ENCODE measurements at regions not wholly inside any gene's neighbourhood (a gene's known extent, or its start where the extent isn't known, plus 50 kb on each side); places are given as distances from the start of the nearest gene placed in this dataset.
A peak's percentile ranks its signal among the peaks of the same experiment; 100 is the strongest.
"Not testable (repeated sequence)": the region's sequence is repeated elsewhere in the genome, so short reads cannot be mapped to it uniquely, and the experiment has no call there.

DNA sequence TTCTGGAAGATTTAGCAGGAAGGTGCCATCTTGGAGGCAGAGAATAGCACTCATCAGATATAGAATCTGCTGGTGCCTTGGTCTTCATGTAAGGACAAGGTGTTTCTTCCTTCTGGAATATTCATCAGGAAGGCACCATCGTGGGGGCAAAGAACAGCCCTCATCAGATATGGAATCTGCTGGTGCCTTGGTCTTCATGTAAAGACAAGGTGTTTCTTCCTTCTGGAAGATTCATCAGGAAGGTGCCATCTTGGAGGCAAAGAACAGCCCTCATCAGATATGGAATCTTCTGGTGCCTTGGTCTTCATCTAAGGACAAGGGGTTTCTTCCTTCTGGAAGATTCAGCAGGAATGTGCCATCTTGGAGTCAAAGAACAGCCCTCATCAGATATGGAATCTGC, 4500.5 kb upstream of the OR11H1 start:
- H2AFZ ChIP-seq (ENCODE audit: low read depth, low read length); H3K27ac ChIP-seq (ENCODE audit: extremely low read depth, low read depth, low read length); H3K9me3 ChIP-seq (replicated peaks; ENCODE audit: control insufficient read depth, insufficient read depth, low read depth, low read length); ATAC-seq; H4K20me1 ChIP-seq (replicated peaks; ENCODE audit: control insufficient read depth, insufficient read depth, low read length); in situ Hi-C loops (cut with MboI); H3K27me3 ChIP-seq (ENCODE audit: control insufficient read depth in 2 of 2, insufficient read depth in 2 of 2, low read length in 2 of 2); H3K9me1 ChIP-seq (ENCODE audit: control insufficient read depth, insufficient read depth, low read length); H3K9ac ChIP-seq (ENCODE audit: insufficient read depth in 1 of 2, low read depth in 2 of 2, low read length in 2 of 2); H3K4me2 ChIP-seq (ENCODE audit: insufficient read depth, low read length); CTCF ChIA-PET (ENCODE audit: low intra/inter-chr PET ratio); BruUV-seq (replicated peaks); POLR2A ChIA-PET; H3K79me2 ChIP-seq (ENCODE audit: control insufficient read depth, insufficient read depth, low read length); H3K4me1 ChIP-seq (replicated peaks in 1 of 2; ENCODE audit: control insufficient read depth in 2 of 2, insufficient read depth in 2 of 2, low read length in 2 of 2); intact Hi-C loops (cut with micrococcal nuclease); H3K4me3 ChIP-seq; H3K36me3 ChIP-seq (ENCODE audit: control insufficient read depth, insufficient read depth, low read length); DNase-seq (ENCODE audit: extremely low read depth in 1 of 4, low spot score in 3 of 4); FAIRE-seq: not testable (repeated sequence)
- WGBS (ENCODE audit: insufficient coverage, low coverage, missing lambda C conversion rate): 0% methylated on average over 1 of the region's 1 CpG

- 6% methylated on average over 1 of the region's 1 CpG for WGBS (ENCODE audit: insufficient coverage, low coverage, missing lambda C conversion rate)
- TF ChIP-seq, protein P1, sequence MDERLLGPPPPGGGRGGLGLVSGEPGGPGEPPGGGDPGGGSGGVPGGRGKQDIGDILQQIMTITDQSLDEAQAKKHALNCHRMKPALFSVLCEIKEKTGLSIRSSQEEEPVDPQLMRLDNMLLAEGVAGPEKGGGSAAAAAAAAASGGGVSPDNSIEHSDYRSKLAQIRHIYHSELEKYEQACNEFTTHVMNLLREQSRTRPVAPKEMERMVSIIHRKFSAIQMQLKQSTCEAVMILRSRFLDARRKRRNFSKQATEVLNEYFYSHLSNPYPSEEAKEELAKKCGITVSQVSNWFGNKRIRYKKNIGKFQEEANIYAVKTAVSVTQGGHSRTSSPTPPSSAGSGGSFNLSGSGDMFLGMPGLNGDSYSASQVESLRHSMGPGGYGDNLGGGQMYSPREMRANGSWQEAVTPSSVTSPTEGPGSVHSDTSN (CRISPR knock-in tag; IDR thresholded peaks at IDR 0.05; ENCODE audit: low read depth): not testable (repeated sequence)
- TF ChIP-seq, protein P1 (tag; conservative IDR thresholded peaks at IDR 0.05; ENCODE audit: low read depth): peak; percentile 36; the same call in 1 of the 2 replicates
- TF ChIP-seq CREBBP (IDR thresholded peaks at IDR 0.05; ENCODE audit: low read depth, low read length): peak; percentile 30
- TF ChIP-seq DACH1 (IDR thresholded peaks at IDR 0.05; ENCODE audit: partially characterized antibody): peak; percentile 26
- TF ChIP-seq, protein P2, sequence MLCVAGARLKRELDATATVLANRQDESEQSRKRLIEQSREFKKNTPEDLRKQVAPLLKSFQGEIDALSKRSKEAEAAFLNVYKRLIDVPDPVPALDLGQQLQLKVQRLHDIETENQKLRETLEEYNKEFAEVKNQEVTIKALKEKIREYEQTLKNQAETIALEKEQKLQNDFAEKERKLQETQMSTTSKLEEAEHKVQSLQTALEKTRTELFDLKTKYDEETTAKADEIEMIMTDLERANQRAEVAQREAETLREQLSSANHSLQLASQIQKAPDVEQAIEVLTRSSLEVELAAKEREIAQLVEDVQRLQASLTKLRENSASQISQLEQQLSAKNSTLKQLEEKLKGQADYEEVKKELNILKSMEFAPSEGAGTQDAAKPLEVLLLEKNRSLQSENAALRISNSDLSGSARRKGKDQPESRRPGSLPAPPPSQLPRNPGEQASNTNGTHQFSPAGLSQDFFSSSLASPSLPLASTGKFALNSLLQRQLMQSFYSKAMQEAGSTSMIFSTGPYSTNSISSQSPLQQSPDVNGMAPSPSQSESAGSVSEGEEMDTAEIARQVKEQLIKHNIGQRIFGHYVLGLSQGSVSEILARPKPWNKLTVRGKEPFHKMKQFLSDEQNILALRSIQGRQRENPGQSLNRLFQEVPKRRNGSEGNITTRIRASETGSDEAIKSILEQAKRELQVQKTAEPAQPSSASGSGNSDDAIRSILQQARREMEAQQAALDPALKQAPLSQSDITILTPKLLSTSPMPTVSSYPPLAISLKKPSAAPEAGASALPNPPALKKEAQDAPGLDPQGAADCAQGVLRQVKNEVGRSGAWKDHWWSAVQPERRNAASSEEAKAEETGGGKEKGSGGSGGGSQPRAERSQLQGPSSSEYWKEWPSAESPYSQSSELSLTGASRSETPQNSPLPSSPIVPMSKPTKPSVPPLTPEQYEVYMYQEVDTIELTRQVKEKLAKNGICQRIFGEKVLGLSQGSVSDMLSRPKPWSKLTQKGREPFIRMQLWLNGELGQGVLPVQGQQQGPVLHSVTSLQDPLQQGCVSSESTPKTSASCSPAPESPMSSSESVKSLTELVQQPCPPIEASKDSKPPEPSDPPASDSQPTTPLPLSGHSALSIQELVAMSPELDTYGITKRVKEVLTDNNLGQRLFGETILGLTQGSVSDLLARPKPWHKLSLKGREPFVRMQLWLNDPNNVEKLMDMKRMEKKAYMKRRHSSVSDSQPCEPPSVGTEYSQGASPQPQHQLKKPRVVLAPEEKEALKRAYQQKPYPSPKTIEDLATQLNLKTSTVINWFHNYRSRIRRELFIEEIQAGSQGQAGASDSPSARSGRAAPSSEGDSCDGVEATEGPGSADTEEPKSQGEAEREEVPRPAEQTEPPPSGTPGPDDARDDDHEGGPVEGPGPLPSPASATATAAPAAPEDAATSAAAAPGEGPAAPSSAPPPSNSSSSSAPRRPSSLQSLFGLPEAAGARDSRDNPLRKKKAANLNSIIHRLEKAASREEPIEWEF (CRISPR knock-in tag; IDR thresholded peaks at IDR 0.05): peak; percentile 71; the same call in 1 of the 2 replicates
- 0 out of 2 replicates have a peak, but pooled peaks have one; percentile 50 for TF ChIP-seq BRCA1 (IDR thresholded peaks at IDR 0.05)
- FAIRE-seq; H3K4me2 ChIP-seq (ENCODE audit: insufficient read depth, low read length); H3K9ac ChIP-seq (ENCODE audit: insufficient read depth in 1 of 2, low read depth in 2 of 2, low read length in 2 of 2); H3K79me2 ChIP-seq (ENCODE audit: control insufficient read depth, insufficient read depth, low read length); POLR2A ChIA-PET; H3K27ac ChIP-seq (ENCODE audit: extremely low read depth, low read depth, low read length); BruUV-seq (replicated peaks); H3K4me1 ChIP-seq (replicated peaks in 1 of 2; ENCODE audit: control insufficient read depth in 2 of 2, insufficient read depth in 2 of 2, low read length in 2 of 2); ATAC-seq; H3K4me3 ChIP-seq; H4K20me1 ChIP-seq (replicated peaks; ENCODE audit: control insufficient read depth, insufficient read depth, low read length); CTCF ChIA-PET (ENCODE audit: low intra/inter-chr PET ratio); H3K36me3 ChIP-seq (ENCODE audit: control insufficient read depth, insufficient read depth, low read length); DNase-seq (ENCODE audit: extremely low read depth in 1 of 4, low spot score in 3 of 4); H3K27me3 ChIP-seq (ENCODE audit: control insufficient read depth in 2 of 2, insufficient read depth in 2 of 2, low read length in 2 of 2); H3K9me1 ChIP-seq (ENCODE audit: control insufficient read depth, insufficient read depth, low read length); in situ Hi-C loops (cut with MboI); H3K9me3 ChIP-seq (replicated peaks; ENCODE audit: control insufficient read depth, insufficient read depth, low read depth, low read length); intact Hi-C loops (cut with micrococcal nuclease); H2AFZ ChIP-seq (ENCODE audit: low read depth, low read length); TF ChIP-seq BRCA1 (CRISPR knock-in tag; IDR thresholded peaks at IDR 0.05): not testable (repeated sequence)
Measured at GRCh38 chr22:11028180-11028579, 4499.8 kb upstream of the OR11H1 start.

Data from K562 (cell line).